BE2C (cell line): ENCODE measurements at regions not wholly inside any gene's neighbourhood (a gene's known extent, or its start where the extent isn't known, plus 50 kb on each side); places are given as distances from the start of the nearest gene placed in this dataset.
"Not testable (repeated sequence)": the region's sequence is repeated elsewhere in the genome, so short reads cannot be mapped to it uniquely, and the experiment has no call there.

ENCODE experiments used
- DNase-seq: peaks from one replicate; pipeline ENCODE4 v3.0.0-alpha.2; 2020
- H3K27me3 ChIP-seq: fragments of 250-450 bp; sonication (Bioruptor Pico); 2 replicates; pipeline ENCODE4 v1.5.1; 2020; ENCODE audit warnings: mild to moderate bottlenecking
- H3K36me3 ChIP-seq: fragments of 250-450 bp; sonication (Bioruptor Pico); 2 replicates; pipeline ENCODE4 v1.5.1; 2020; ENCODE audit warnings: mild to moderate bottlenecking
- H3K4me1 ChIP-seq: fragments of 250-450 bp; sonication (Bioruptor Pico); 2 replicates; pipeline ENCODE4 v1.5.1; 2020
- H3K4me3 ChIP-seq: 2 replicates; pipeline ENCODE4 v1.5.1; 2011; ENCODE audit warnings: low read depth, low read length
- H3K9me3 ChIP-seq: fragments of 250-450 bp; sonication (Bioruptor Pico); 2 replicates; pipeline ENCODE4 v1.5.1; 2020
- CTCF ChIP-seq: IDR thresholded peaks from 2 replicates; pipeline ENCODE4 v1.5.1; 2012; ENCODE audit warnings: mild to moderate bottlenecking, low read depth, low read length

GRCh38 chr6:119499797-119500196 is 150.2 kb upstream of the MAN1A1 start:
- Histone ChIP-seq H3K9me3 (no peaks in the 10 kb centered on the region), H3K4me3 (no peak overlapping the region), H3K36me3 (no peaks in the 10 kb centered on the region), H3K27me3 (no peaks in the 10 kb centered on the region), H3K4me1 (peaks cover 13% of the 10 kb centered on the region)
- no peak for TF ChIP-seq CTCF
- no peak for DNase-seq

- Histone ChIP-seq H3K4me1 (peaks cover 15% of the 10 kb centered on the region), H3K36me3 (no peaks in the 10 kb centered on the region), H3K27me3 (no peaks in the 10 kb centered on the region), H3K9me3 (no peaks in the 10 kb centered on the region), H3K4me3 (no peak overlapping the region)
- TF ChIP-seq CTCF, result no peak
- DNase-seq, result no peak
Observed at GRCh38 chr6:119497988-119498727, 148.6 kb upstream of the MAN1A1 start.

GRCh38 chr6:119495230-119495683 is 145.7 kb upstream of the MAN1A1 start:
- peak; percentile 83 for DNase-seq
- Histone ChIP-seq H3K27me3 (no peaks in the 10 kb centered on the region), H3K4me1 (peaks cover 8% of the 10 kb centered on the region), H3K4me3 (no peak overlapping the region), H3K36me3 (no peaks in the 10 kb centered on the region), H3K9me3 (no peaks in the 10 kb centered on the region)
- TF ChIP-seq CTCF, result no peak

GRCh38 chr6:119493980-119494379 is 144.4 kb upstream of the MAN1A1 start:
- Histone ChIP-seq H3K9me3 (no peaks in the 10 kb centered on the region), H3K4me1 (peaks cover 8% of the 10 kb centered on the region), H3K36me3 (no peaks in the 10 kb centered on the region), H3K4me3 (no peak overlapping the region), H3K27me3 (no peaks in the 10 kb centered on the region)
- DNase-seq, result no peak
- no peak for TF ChIP-seq CTCF

GRCh38 chr6:119491112-119491511 is 141.6 kb upstream of the MAN1A1 start:
- not testable (repeated sequence) for DNase-seq, H3K36me3 ChIP-seq, H3K4me1 ChIP-seq, H3K9me3 ChIP-seq, H3K4me3 ChIP-seq, H3K27me3 ChIP-seq

- not testable (repeated sequence) for H3K36me3 ChIP-seq, H3K27me3 ChIP-seq, H3K4me1 ChIP-seq, H3K4me3 ChIP-seq, H3K9me3 ChIP-seq, DNase-seq
Observed at GRCh38 chr6:119490050-119490449, 140.5 kb upstream of the MAN1A1 start.

- Histone ChIP-seq H3K27me3 (no peaks in the 10 kb centered on the region), H3K9me3 (no peaks in the 10 kb centered on the region), H3K36me3 (no peaks in the 10 kb centered on the region), H3K4me3 (no peak overlapping the region), H3K4me1 (peaks cover 3% of the 10 kb centered on the region; the same call in 1 of the 2 replicates)
- TF ChIP-seq CTCF, result no peak
- no peak for DNase-seq
Observed at GRCh38 chr6:119484598-119484997, 135.0 kb upstream of the MAN1A1 start.
